Sciatic nerve (tissue), 2 donors: ENCODE measurements at regions not wholly inside any gene's neighbourhood (a gene's known extent, or its start where the extent isn't known, plus 50 kb on each side); places are given as distances from the start of the nearest gene placed in this dataset.
A peak's percentile ranks its signal among the peaks of the same experiment; 100 is the strongest.

Experiments
- ATAC-seq: fragments of 200-7000 bp; cut with Tn5 transposase; one replicate; pipeline ENCODE4 v1.9.1; 2020; ENCODE audit warnings: mild to moderate bottlenecking, moderate library complexity
- DNase-seq: peaks from one replicate; pipeline ENCODE4 v3.0.0-alpha.2; 2020; ENCODE audit warnings: low spot score
- intact Hi-C: fragments of 100-400 bp; cut with DNase I; formaldehyde crosslinking; loops from one replicate; pipeline ENCODE4 v1.14.2; 2022
- donor health status: DM: no; HTN: no; CAD: no.
- donor health status: DM: no; HTN: no; CAD: no.

DNA sequence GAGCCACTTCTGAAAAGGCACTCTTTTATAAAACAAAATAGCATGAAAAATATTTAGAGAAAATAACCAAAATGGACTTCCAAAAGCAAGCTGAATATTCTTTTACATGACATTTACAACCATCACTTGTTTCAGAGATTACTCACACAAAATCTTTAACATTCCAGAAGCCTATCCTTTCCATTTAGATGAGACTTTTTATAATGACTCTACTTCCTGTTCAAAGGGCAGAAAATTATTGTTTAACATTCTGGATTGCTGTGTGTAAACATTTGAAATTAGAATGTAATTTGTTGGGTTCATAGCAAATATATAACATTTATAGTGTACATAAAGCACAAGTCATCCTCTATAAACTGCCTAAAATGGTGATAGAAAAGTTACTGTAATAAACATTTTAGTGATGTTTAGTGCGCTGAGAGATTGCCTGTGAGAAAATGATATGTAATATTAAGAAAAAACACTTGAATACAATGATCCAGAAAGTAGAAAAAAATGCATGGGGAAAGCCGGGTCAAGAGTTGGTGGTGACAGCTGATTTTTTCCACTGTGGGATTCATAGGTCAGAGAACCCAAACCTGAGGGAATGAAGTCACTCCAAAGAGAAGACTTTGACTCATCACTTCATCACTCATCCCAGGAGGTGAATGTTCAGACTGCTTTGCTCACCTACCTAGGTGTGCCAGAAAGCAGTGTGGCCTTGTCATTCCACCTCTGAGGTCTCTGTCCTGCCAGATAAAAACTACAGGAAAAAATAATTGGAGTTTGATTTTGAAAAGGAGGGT, 305.8 kb downstream of the ARPP21 start:
- intact Hi-C loops, result no loop called here
- ATAC-seq (no peak), DNase-seq (no peak)

GRCh38 chr3:35946121-35946853, 307.0 kb downstream of the ARPP21 start:
- DNase-seq (no peak), ATAC-seq (no peak)
- intact Hi-C loops, result no loop called here

GRCh38 chr3:35946854-35947515, 307.7 kb downstream of the ARPP21 start:
- intact Hi-C loops, result no loop called here
- DNase-seq (no peak), ATAC-seq (no peak)

DNA sequence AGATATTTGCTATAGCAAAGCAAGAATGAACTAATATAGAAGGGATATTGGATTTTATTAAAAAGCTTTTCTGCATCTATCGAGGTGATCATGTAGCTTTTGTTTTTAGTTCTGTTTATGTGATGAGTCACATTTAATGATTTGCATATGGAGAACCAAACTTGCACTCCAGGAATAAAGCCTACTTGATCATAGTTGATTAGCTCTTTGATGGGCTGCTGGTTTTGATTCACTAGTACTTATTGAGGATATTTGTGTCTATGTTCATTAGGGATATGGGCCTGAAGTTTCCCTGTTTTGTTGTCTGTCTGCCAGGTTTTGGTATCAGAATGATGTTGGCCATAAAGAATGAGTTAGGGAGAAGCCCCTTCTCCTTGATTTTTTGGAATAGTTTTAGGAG, 310.7 kb downstream of the ARPP21 start:
- DNase-seq (no peak), ATAC-seq (no peak)
- intact Hi-C loops, result no loop called here

- intact Hi-C loops, result no loop called here
- ATAC-seq, result no peak
These were observed 315.1 kb downstream of the ARPP21 start for GRCh38 chr3:35954413-35954812.

DNA sequence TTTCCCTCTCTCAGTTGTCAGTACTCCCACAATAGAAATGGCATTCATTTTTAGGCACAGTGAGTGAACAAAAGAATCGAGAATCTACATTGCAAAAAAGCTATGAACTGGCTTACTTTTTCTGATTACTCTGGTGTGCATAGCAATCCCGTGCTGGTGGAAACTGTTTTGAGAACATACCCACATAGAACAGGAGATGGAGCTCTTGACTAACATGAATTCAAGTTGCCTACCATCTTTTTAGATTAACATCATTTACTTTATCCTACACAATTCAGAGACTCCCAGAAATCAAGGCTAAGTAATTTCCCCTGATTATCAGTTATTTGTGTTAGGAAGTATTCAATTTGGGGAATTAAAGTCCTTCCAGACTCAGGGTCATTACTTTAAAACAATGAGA, 326.6 kb downstream of the ARPP21 start:
- intact Hi-C loops, result no loop called here
- peak; percentile 83 for ATAC-seq

More at GRCh38 chr3:35954413-35954812, 315.1 kb downstream of the ARPP21 start:
- DNase-seq, result no peak

GRCh38 chr3:35966629-35967464, 327.5 kb downstream of the ARPP21 start:
- intact Hi-C loops, result no loop called here
- ATAC-seq (no peak), DNase-seq (no peak)

More for the DNA sequence above, 326.6 kb downstream of the ARPP21 start:
- no peak for DNase-seq

- intact Hi-C loops, result no loop called here
- ATAC-seq (no peak), DNase-seq (no peak)
These were observed 328.8 kb downstream of the ARPP21 start for GRCh38 chr3:35968043-35968622.

DNA sequence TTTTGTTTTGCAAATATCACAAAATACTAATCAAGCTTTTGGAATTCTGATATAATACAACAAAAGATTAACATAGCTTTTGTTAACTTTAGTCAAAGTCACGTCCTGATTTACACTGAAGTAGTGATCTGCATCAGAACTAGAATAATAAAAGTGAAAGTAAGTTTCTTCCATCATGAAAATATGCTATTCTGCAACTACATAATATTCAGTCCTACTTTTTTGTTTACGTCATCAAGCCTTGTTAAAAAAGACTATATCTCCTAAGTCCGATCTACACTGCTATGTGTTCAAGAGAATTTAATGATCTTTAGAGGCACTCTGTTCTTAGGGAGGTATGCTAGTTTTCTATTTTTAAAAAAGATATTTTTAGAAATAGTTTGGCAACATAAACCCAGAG, 330.1 kb downstream of the ARPP21 start:
- DNase-seq, result no peak
- ATAC-seq, result no peak
- intact Hi-C loops, result no loop called here

DNA sequence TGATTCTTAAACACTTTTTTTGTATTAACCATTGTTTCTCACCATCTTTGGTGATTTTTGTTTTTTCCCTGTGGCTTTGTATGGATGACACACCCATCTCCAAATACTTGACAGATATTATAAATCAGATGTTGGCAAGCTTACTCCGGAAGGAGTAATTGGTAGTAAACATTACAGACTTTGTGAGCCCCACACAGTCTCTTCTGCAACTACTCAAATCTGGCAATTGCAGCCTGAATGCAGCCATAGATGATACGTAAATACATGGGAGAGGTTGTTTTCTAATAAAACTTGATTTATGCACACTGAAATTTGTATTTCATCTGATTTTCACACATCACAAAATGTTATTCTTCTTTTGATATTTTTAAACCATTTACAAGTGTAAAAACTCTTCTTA, 331.5 kb downstream of the ARPP21 start:
- intact Hi-C loops, result loop anchor here (10.0 kb wide), 1 partner anchor 734 kb away; no protein-coding TSS in a partner anchor
- no peak for ATAC-seq
- DNase-seq, result no peak

DNA sequence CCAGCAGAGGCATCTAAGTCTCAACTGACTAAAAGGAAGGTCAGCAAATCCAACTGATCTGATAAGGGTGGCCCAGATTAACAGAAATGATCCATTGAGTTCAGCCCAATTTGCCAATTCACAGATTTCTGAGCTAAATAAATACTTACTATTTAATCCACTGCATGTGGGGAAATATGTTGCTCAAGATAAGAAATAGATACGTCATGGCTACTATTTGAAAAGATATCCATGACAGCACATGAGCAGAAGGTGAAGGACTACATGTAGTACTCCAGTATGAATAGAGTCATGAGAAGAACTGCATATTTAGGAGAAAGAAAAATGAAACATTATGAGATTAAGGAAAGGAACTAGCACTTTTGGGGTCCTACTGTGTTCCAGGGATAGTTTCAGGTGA, 332.4 kb downstream of the ARPP21 start:
- DNase-seq, result no peak
- ATAC-seq, result no peak
- intact Hi-C loops, result loop anchor here (10.0 kb wide), 1 partner anchor 733 kb away; no protein-coding TSS in a partner anchor

DNA sequence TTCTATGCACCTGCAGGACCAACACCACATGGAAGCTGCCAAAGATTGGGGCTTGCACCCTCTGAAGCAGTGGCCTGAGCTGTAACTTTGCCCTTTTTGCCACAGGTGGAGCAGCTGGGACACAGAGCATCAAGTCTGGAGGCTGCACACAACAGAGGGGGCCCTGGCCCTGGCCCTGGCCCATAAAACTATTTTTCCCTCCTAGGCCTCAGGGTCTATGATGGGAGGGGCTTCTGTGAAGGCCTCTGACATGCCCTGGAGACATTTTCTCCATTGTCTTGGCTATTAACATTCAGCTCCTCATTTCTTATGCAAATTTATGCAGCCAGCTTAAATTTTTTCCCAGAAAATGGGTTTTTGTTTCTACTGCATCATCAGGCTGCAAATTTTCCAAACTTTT, 335.5 kb downstream of the ARPP21 start:
- intact Hi-C loops, result loop anchor here (10.0 kb wide), 1 partner anchor 730 kb away; no protein-coding TSS in a partner anchor
- no peak for ATAC-seq

GRCh38 chr3:35986161-35986560, 346.8 kb downstream of the ARPP21 start:
- intact Hi-C loops, result no loop called here
- no peak for ATAC-seq
- DNase-seq, result no peak

More for the DNA sequence above, 335.5 kb downstream of the ARPP21 start:
- no peak for DNase-seq

- DNase-seq, result no peak
- intact Hi-C loops, result no loop called here
- no peak for ATAC-seq
These were observed 348.1 kb downstream of the ARPP21 start for GRCh38 chr3:35987386-35987785.

DNA sequence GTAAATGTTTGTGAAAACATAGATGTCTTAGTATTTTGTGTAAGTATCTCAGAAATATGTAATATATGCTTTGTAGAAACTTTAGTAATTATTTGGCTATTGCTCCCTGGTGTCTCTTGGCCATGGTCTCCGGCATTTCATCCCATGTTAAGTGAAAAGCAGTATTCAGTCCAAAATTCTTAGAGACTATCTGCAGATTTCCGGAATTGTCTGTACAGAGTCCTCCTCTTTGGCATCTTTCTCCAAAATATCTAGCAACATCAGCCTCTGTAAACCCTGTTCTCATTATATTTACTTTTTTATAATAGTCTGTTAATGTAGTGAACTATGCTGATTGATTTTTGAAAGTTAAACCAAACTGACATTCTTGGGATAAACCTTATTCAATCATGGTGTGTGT, 352.7 kb downstream of the ARPP21 start:
- DNase-seq (no peak), ATAC-seq (no peak)
- intact Hi-C loops, result no loop called here

DNA sequence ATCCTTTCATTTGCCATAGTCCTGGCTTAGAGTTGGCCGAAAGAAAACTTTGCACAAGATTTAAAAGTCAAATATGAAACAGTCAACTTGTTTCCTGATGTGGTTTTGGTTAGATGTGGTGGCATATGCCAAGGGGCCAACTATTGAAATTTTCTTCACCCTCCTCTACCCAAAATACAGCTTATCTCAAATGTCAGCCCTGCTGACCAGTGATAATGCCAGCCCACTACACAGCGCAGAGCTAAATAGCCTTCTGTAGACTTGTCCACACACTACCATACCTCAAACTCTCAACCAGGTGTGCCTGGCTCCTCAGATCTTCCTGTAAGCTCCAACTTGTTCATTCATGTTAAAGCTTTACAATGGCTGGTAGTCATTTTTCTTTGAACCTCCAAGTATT, 368.5 kb upstream of the STAC start:
- ATAC-seq, result no peak
- DNase-seq, result no peak
- intact Hi-C loops, result no loop called here

GRCh38 chr3:36013425-36013824, 366.9 kb upstream of the STAC start:
- ATAC-seq (no peak), DNase-seq (no peak)
- intact Hi-C loops, result no loop called here

- ATAC-seq, result no peak
- DNase-seq, result no peak
- intact Hi-C loops, result no loop called here
These were observed 355.1 kb upstream of the STAC start for GRCh38 chr3:36025232-36025631.
